ENCODE measurements at regions not wholly inside any gene's neighbourhood (a gene's known extent, or its start where the extent isn't known, plus 50 kb on each side); places are given as distances from the start of the nearest gene placed in this dataset.
"Not testable (repeated sequence)": the region's sequence is repeated elsewhere in the genome, so short reads cannot be mapped to it uniquely, and the experiment has no call there.

DNA sequence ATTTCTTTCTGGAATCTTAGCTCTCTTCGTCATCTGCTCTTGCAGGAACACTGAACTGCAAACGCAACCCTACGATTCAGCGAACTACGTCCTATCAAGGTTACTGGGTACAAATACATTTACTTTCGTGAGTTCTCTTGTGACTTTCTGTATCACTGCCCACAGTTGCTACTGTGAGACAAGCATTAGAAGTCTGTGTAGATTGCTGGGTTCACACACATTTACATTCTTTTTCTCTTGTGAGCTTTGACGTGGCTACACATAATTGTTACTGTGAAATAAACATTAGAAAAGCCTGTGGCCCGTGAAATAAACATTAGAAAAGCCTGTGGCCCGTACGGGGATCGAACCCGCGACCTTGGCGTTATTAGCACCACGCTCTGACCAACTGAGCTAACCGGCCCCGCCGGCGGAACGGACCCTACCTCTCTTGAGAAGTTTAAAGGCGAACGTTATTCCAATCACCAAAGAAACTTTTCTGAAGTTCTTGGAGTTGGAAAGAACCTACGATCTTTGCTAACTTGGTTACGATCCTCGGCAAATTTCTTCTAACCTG is 61.2 kb upstream of the ZNF322 start:
- not testable (repeated sequence) for DNase-seq (ENCODE audit: low spot score)

DNA sequence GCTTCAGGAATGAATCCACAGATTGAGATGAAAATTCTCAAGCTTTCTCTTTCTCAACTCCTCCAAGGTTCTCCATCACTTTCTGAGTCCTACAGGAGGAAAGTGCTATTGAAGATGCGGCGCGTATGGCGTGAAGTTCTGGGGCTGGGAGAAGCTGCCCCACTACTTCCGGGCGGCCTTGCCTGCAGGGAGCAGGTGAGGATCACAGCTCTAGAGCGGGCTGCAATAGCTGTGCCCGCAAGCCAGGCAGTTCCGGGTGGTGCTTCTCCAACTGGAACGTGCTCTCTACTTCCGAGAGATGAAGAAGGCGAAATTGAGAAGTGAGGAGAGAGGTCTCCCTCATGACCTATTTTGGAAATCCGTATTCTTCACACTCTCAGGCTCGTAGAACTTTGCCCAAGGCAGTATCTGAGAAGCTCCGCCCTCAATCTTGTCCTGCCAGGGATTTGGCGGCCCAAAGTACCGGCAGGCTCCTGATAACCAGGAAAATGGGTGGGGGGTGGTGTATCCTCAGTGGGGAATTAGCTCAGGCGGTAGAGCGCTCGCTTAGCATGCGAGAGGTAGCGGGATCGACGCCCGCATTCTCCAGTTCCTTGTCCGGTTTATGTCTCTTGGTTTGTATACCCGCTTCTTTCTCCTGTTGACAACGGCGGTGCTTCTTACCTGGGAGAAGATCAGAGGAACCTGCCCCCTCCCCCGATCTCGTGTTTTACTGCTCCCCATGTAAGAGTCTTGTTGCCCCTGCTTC is 70.6 kb upstream of the ZNF322 start:
- not testable (repeated sequence) for DNase-seq (ENCODE audit: low spot score)

- DNase-seq (ENCODE audit: low spot score), result not testable (repeated sequence)
These were observed 75.4 kb upstream of the ZNF322 start for GRCh38 chr6:26734776-26735472.

- DNase-seq (ENCODE audit: low spot score), result no peak
These were observed 80.3 kb upstream of the ZNF322 start for GRCh38 chr6:26739811-26740210.

- DNase-seq (ENCODE audit: low spot score), result no peak
These were observed 83.7 kb upstream of the ZNF322 start for GRCh38 chr6:26743157-26743821.

DNA sequence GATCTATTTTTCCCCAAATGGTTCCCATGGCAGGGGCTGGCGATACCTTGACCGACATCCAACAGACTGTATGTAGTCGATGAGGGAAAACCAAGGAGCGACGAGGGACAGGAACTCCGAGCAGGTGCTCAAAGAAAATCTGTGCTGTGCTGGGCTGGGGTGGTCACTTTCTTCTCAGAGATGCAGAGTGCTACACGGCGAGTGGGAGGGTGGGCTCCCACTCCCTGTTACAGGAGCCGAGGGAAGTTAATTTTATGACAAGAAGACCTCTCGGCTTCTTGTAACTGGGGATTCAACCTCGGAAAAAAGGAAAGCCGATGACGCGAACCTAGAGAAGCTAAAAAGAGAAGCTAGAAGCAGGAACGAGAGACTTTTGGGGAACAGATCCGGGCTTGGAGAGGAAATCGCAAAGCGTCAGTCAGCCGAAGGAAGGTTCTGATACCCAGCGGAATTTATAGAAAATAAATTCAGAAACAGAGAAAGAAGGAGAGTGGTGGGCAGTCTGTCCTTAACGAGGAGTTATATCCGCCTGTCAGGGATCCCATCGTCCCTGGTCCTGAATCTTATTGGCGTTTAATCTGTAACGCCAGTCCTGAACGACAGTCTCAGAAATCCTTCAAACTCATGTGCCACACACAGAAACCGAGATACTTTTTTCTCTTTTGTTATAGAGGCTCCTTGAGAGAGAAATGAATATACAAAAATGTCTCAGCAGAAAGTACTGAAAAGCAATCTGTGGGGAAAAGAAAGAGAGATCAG is 84.6 kb upstream of the ZNF322 start:
- DNase-seq (ENCODE audit: low spot score), result no peak

- DNase-seq (ENCODE audit: low spot score), result not testable (repeated sequence)
These were observed 85.3 kb upstream of the ZNF322 start for GRCh38 chr6:26744837-26745282.

- DNase-seq (ENCODE audit: low spot score), result not testable (repeated sequence)
These were observed 86.4 kb upstream of the ZNF322 start for GRCh38 chr6:26745964-26746363.

DNA sequence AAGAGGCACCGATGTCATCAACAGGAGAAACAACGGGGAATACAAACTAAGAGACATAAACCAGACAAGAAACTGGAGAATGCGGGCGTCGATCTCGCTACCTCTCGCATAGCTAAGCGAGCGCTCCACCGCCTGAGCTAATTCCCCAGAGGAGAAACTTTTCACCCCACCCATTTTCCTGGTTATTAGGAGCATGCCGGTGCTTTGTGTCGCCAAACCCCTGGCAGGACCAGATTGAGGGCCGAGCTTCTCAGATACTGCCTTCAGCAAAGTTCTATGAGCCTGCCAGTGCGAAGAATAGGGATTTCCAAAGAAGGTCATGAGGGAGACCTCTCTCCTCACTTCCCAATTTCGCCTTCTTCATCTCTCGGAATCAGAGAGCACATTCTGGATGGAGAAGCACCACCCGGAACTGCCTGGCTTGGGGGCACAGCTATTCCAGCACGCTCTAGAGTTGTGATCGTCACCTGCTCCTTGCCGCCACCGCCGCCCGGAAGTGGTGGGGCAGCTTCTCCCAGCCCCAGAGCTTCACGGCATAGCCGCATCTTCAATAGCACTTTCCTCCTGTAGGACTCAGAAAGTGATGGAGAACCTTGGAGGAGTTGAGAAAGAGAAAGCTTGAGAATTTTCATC is 89.7 kb upstream of the ZNF322 start:
- DNase-seq (ENCODE audit: low spot score), result not testable (repeated sequence)

DNA sequence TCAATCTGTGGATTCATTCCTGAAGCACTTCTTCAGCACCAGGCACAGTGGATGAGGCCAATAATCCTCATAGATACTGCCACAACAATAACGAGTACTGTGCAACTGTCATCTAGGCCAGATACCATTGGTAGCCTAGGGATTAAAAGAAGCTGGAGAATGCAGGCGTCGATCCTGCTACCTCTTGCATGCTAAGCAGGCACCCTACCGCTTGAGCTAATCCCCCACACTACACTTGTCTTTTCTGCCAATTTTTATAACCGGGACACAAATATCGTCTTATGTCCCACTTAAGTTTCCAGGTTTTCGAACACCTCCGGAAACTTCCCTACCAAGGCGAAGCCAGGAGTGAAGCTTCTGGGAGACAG is 90.2 kb upstream of the ZNF322 start:
- not testable (repeated sequence) for DNase-seq (ENCODE audit: low spot score)

DNA sequence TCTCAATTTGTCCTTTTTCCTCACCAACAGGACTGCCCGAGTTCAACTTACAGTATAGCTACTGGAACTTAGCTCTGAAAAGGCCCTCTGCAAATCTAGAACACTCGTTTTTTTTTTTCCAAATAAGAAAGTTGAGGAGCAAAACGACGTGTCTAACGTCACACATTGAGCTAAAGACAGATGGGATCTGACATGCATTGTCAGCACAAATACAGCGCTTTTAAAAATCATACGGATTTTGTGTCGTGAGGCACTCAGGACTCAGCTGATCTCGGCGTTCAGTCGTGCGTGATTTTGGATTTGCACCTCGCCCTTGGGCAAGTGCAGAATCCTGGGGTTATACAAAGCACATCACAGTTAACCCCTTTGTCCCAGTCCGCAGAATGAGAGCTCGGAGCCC is 94.7 kb upstream of the ZNF322 start:
- no peak for DNase-seq (ENCODE audit: low spot score)

DNA sequence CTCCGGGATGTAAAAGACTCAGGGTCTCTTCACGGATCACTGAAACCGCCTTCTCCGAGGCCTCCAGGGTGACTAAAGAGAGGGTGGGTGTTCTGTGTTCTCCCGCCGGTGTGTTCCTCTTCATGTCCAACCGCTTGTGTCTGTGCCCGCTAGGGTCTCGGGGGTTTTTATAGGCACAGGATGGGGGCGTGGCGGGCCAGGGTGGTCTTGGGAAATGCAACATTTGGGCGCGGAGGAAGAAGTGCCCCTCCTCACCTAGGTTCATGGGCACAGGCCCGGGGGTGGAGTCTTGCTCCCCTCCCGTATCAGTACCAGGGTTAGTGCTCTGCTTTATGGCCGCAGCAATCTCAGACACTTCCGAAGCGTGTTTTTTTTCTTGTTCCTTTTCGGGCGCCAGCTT is 95.3 kb upstream of the ZNF322 start:
- not testable (repeated sequence) for DNase-seq (ENCODE audit: low spot score)

DNA sequence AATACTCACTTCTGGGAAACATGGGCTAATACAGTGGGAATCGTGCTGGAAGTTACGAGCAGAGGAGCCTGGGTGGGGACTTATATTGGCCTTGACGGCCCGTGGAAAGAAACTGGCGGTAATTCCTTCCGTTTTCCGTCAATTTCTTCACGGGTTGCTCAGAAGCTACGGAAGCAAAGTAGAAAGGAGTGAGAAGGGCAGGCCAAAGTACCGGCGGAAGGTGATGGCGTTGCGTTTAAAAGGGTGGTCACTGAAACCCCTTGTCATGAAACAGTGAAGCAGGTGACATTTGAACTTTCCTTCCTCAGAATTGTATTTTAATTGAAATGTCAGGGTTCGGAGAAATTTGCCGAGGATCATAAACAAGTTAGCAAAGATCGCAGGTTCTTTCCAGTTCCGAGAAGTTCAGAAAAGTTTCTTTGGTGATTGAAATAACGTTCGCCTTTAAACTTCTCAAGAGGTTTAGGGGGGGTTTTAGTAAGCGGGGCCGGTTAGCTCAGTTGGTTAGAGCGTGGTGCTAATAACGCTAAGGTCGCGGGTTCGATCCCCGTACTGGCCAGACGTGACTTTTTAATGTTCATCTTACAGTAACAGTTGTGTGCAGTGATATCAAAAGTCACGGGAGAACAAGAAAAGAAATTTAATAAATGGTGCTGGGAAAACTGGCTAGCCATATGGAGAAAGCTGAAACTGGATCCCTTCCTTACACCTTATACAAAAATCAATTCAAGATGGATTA is 96.7 kb upstream of the ZNF322 start:
- not testable (repeated sequence) for DNase-seq (ENCODE audit: low spot score)

DNA sequence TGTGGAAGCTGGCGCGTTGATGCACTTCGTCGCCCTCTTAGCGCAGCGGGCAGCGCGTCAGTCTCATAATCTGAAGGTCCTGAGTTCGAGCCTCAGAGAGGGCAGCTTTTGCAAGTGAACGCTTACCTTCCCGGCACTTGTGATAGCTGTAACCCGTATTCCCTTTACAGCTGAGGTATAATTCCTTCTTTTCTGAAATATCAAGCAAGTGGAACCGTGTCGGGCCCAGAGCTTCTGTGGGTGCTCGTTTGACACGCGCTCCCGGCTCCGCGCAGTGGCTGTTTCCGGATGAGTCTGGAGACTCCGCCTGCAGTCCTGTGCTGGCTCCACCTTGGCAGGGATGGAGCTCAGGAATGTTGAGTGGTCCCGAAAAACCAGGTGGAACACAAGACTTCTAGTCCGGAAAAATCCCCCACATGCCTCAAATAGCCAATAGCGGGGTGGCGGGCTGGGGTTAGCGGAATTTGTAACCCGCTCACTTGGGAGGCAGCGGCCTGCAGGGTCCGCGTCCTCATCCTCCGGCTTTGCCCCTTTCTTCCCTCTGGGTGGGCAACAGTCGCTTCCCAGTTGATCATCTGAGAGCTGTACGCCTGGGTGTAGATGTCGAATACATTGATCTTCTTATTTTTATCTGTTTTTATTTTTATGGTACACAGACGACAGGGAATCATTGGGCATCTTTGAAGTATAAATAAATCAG is 106.8 kb upstream of the ZNF322 start:
- DNase-seq (ENCODE audit: low spot score), result not testable (repeated sequence)

DNA sequence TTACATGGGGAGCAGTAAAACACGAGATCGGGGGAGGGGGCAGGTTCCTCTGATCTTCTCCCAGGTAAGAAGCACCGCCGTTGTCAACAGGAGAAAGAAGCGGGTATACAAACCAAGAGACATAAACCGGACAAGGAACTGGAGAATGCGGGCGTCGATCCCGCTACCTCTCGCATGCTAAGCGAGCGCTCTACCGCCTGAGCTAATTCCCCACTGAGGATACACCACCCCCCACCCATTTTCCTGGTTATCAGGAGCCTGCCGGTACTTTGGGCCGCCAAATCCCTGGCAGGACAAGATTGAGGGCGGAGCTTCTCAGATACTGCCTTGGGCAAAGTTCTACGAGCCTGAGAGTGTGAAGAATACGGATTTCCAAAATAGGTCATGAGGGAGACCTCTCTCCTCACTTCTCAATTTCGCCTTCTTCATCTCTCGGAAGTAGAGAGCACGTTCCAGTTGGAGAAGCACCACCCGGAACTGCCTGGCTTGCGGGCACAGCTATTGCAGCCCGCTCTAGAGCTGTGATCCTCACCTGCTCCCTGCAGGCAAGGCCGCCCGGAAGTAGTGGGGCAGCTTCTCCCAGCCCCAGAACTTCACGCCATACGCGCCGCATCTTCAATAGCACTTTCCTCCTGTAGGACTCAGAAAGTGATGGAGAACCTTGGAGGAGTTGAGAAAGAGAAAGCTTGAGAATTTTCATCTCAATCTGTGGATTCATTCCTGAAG is 111.6 kb upstream of the ZNF322 start:
- DNase-seq (ENCODE audit: low spot score), result not testable (repeated sequence)

- DNase-seq (ENCODE audit: low spot score), result not testable (repeated sequence)
These were observed 113.9 kb upstream of the ZNF322 start for GRCh38 chr6:26773414-26773813.

GRCh38 chr6:26780563-26780962 is 121.0 kb upstream of the ZNF322 start:
- DNase-seq (ENCODE audit: low spot score), result not testable (repeated sequence)

- not testable (repeated sequence) for DNase-seq (ENCODE audit: low spot score)
These were observed 136.1 kb upstream of the ZNF322 start for GRCh38 chr6:26795474-26796307.
